Activated T-helper 9 cell treated with anti-CD3 and anti-CD28 coated beads, Interleukin-2, amount 50 U/mL, for 16 hours (primary cell): ENCODE measurements at regions not wholly inside any gene's neighbourhood (a gene's known extent, or its start where the extent isn't known, plus 50 kb on each side); places are given as distances from the start of the nearest gene placed in this dataset.

ENCODE experiments used
- DNase-seq: peaks from one replicate; pipeline ENCODE4 v3.0.0-alpha.2; 2020; ENCODE audit warnings: low read depth

- DNase-seq, result no peak
Observed at GRCh38 chr6:165823609-165824326, 160.7 kb upstream of the PDE10A start.

- no peak for DNase-seq
Observed at GRCh38 chr6:165822501-165822900, 159.5 kb upstream of the PDE10A start.

GRCh38 chr6:165821754-165822153 lies 158.7 kb upstream of the PDE10A start:
- no peak for DNase-seq

DNA sequence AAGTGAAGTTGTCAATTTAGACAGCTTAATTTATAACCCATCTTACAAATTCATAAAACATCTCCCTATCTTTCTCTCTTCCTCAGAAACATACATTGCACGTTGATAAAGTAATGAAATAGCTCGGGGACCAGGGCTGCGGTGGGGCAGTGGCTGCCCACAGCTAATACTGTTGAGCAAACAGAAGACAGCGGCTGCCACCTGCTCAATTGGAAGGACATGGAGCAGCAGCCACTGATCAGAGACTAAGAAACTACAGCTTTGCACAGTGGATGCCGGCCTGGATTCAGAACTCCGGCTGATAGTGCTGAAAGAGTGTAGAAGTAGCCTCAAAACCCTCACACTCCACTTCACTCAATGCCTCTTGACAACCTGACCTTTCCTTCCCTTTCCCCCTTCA lies 157.9 kb upstream of the PDE10A start:
- DNase-seq, result no peak

GRCh38 chr6:165820407-165820806 lies 157.4 kb upstream of the PDE10A start:
- no peak for DNase-seq

DNA sequence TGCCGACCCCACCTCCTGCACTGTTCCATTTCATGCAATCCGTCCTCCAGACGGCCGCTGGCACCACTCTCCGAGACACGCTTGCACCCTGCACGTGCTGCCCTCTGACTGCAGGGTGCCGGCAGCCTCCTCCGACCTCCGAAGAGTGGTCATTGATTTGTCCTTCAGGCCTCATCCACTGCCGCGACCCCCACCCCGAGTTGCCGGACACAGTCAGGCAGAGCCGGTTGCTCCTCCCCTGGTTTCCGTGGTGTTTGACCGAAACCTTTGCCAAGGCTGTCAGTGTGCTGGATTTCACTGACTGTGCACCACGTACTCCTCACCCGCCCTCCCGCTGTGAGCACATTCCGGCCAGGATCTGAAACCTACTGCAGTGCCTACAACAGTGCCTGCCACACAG lies 156.4 kb upstream of the PDE10A start:
- no peak for DNase-seq

DNA sequence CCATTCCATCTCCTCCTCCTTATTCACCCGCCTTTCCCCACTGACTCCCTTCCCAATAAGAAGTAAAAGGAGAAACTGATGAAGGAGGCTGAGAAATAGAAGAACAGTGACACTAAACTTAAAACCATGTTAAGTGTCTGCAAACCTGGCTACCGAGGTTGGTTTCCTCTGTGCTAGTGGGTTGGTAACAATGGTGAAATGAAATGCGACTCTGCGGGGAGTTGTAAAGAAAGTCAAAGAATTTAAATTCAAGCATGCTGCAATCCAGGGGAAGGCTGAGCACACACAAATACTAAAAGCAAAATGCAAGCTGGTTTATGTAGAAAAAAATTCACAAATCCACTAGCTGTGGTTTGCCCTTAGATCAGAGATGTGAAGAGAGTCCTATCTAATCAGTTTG lies 155.2 kb upstream of the PDE10A start:
- DNase-seq, result no peak

DNA sequence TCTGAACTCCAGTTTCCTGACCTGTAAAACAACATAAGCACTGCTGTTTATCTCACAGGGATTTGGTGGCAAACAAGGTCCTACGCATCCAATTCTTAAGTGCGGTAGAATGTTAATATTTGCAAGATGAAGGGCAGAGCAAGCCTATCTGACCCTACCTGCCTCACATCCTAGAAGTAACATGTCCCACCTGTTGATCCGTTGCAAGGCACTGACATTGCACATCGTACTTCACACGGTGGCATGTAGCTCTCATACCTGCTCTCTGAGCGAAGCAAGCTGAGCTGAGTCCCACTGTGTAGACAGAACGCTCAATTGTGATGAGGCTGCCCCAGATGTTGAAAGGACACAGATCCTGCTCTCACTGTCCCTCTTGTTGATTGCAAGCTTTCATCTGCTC lies 154.7 kb upstream of the PDE10A start:
- no peak for DNase-seq

DNA sequence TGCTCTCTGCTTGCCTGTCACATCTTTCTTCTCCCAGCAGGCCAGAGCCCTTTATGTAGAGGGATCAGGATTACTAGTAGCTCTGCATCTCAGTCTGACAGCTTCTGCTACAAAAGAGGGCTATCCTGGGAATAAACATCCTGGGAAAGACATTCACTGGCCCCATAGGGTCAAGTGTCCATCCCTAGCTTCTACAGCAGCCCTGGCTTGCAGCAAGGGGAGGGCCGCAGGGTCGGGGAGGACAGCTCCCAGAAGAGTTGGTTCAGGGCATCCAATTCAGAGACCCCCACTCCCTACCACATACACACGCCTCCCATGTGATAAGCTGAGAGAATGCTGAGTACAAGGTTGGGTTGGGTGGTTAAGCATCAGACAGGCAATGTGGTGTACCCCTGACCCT lies 154.1 kb upstream of the PDE10A start:
- DNase-seq, result no peak

GRCh38 chr6:165814679-165815078 lies 151.6 kb upstream of the PDE10A start:
- no peak for DNase-seq

DNA sequence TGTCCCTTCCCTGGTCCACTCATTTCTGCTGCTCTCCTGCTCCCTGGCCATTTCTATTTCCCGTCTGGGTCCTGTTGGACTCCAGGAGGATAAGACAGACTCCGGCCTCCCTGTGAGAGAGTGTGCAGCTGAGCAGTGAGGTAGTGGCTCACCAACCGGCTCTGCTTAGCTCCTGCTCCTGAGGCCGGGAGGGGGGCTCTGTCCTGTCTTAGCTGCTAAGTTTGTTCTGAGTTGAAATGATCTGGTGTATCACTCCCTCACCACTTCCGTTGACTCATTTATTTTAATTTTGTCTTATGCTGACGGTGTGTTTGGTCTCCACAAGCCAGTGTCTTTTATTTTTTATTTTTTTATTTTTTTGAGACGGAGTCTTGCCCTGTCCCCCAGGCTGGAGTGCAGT lies 148.5 kb upstream of the PDE10A start:
- DNase-seq, result no peak

DNA sequence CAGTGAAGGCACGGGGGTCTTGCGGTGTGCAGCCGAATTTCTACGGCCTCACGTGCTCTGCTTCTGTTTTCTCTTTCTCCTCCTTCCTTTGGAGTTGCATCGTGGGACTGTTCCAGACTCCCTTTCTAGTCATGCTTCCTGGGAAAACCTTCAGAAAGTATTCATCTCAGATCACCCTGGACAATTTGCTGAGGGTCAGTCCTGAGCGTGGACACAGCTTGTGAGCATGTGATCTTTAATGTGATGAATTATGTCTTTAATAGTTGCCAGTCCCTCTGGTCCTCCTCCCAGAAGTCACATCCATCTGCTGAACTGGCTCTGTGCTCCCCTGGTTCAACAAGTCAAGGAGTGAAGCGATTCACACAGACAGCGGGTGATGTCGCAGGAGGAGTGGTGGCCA lies 145.0 kb upstream of the PDE10A start:
- DNase-seq, result no peak

DNA sequence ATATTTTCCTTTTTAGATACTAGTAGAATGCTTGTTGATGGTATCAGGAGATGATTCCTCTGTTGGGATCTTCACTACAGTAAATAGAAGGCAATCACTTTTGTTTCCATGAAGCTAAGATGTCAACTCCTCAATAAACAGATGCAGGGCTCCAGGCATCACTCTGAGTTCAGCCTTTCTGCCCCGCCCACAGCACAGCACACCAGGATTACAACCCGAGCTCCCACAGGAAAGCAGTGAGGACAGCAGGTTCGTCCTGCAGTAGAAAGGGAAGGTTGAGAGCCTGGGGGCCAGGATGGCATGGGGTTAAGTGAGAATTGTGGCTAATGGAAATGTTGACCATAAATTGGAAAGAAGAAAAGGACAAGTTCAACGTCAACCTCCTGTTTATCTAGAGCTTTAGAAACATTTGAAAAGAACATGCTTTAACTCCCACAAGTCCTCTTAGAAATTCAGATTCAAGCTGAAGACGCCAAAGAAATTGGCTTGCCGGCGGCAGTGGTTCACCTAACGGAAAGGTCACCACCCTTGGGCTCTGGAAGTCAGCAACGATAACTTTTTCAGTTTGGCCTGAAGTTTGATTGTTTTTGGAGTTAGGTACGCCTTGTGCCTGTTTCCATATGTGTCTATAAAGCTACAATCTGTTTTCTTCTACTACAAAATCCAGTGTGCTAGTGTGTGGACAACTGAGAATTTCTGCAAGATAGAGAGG lies 144.4 kb upstream of the PDE10A start:
- no peak for DNase-seq

- no peak for DNase-seq
Observed at GRCh38 chr6:165806126-165806810, 143.2 kb upstream of the PDE10A start.

DNA sequence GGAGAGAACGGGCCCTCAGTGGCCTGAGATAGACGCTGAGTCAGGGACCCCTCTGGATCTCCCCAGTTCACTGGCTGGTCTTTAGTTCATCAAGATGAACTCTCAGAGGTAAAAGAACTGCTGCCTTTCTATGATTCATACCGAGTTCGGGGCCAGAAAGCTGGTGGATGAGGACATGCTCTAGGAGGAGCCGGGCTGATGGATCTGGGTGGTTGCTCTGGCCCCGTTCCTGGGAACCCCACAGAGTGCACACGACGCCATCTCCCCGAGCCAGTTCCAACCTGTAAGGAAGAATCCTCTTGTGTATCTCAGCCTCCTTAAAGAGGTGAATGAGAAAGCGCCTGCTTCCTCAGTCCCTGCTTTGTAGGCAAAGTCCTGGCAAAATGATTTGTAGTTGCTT lies 142.6 kb upstream of the PDE10A start:
- DNase-seq, result no peak

DNA sequence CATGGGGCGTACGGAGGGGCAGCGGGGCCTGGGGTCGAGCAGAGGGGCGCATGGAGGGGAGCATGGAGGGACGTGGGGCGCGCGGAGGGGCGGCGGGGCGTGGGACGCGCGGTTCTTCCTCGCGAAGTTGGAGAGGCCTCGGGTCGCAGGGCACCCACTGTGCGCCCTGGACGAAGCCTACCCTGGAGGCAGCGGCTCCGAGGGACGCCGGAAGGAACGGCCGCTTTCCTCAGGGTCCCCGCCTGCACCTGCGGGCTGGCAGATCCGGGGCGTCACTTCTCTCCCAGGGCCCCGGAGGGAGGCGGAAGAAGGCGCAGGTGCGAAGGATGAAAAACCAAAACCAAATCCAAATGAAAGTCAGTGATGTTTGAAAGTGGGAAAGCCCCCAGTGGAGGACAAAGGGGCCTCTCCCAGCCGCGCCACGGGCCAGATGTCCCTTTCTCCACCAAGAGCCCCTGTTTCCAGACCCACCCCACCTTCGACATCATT lies 142.1 kb upstream of the PDE10A start:
- DNase-seq, result no peak

- no peak for DNase-seq
Observed at GRCh38 chr6:165804331-165805066, 141.5 kb upstream of the PDE10A start.

DNA sequence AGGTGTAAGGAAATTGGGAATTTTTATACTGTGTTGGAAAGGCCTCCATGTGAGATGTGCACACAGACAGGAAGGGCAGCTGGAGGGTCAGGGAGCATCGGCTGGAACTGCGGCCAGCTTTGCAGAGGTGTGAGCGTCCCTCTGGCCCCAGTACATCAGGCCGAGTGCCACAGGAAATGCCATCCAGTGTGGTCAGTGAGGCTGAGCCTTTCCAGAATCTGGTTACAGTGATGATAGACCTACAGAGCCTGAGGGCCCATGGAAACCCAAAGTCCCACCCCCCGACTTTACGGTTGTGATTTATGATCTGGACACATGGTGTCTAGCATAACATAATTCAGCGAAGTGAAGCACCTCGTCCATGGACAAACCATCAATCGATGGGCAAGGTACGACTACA lies 137.3 kb upstream of the PDE10A start:
- DNase-seq, result no peak

DNA sequence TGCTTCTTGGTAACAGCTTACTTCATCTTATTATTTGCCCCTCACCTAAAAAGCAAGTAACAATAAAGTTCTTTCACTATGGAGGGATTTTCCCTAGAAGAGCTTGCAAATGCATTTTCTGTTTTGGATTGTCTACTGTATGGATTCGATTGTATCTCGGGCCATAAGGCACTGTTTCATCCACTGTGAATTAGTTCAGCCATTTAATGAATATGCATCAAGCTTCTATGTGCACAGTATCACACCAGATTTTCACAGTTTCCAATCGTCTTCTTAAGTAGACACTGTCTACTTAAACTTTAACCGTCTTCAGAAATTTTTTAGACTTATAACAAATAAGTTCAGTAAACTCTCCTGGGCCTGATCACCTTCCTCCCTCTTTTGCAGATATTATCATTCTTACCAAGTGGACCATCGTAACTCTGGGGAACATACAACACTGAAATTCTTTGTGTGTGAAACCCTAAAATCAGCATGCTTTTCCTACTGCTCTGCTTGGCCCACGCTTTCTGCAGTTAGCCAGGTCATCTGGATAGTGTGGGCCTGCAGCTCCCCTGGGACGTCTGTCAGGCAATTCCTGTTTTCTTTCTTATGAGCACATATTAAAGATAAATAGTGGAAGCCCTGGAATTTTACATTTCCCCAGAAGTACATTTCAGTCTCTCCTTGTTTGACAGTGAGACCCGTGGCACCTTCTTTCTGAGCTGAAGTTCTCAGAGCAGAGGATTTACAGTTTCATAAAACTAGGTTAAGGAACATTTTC lies 136.5 kb upstream of the PDE10A start:
- no peak for DNase-seq

GRCh38 chr6:165798991-165799390 lies 135.9 kb upstream of the PDE10A start:
- DNase-seq, result no peak

GRCh38 chr6:165794179-165794601 lies 131.1 kb upstream of the PDE10A start:
- no peak for DNase-seq
